HepG2 (cell line): ENCODE measurements at regions not wholly inside any gene's neighbourhood (a gene's known extent, or its start where the extent isn't known, plus 50 kb on each side); places are given as distances from the start of the nearest gene placed in this dataset.
A peak's percentile ranks its signal among the peaks of the same experiment; 100 is the strongest.
"Not testable (repeated sequence)": the region's sequence is repeated elsewhere in the genome, so short reads cannot be mapped to it uniquely, and the experiment has no call there.

ENCODE experiments used
- ATAC-seq: fragments of 200-7000 bp; cut with Tn5 transposase; 3 replicates; pipeline ENCODE4 v1.9.1; 2020; ENCODE audit warnings: mild to moderate bottlenecking, moderate library complexity
- BruUV-seq: library from RNA; stranded (reverse); fragments of 400-500 nt; replicated peaks from 2 replicates; lab custom pipeline; 2021; lab: Mats Ljungman, UMichigan
- CTCF ChIA-PET: fragments of 300-600 bp; formaldehyde crosslinking; extraction: SDS; loops from one replicate; lab custom pipeline; 2021; ENCODE audit warnings: low total read pairs, inconsistent platforms, low intra/inter-chr PET ratio; lab: Yijun Ruan, JAX
- POLR2A ChIA-PET: fragments of 350-600 bp; sonication (Branson Sonifier 250); formaldehyde crosslinking; loops from one replicate; lab custom pipeline; 2020; ENCODE audit warnings: antibody characterized with exemption, inconsistent platforms; lab: Yijun Ruan, JAX
- DNase-seq: peaks from one replicate; pipeline ENCODE4 v3.0.0-alpha.2; 2015; ENCODE audit warnings: low spot score
- FAIRE-seq: peaks from 3 replicates; lab custom pipeline; 2011; peaks lifted over from hg19 to GRCh38; lab: Jason Lieb, UNC
- H2AFZ ChIP-seq: one replicate; pipeline ENCODE4 v1.6.1; 2011; ENCODE audit warnings: low read length, inconsistent platforms
- H3K27ac ChIP-seq: fragments of 300-600 bp; 3 replicates; pipeline ENCODE4 v1.8.0; 2011; ENCODE audit warnings: mixed run types, mild to moderate bottlenecking, mixed read lengths, low read length, inconsistent platforms; ENCODE audit not compliant: insufficient read depth; ENCODE audit errors: extremely low read length
- H3K27me3 ChIP-seq, 2 experiments: fragments of 200-600 bp in 1 of 2; 2 replicates in 1 of 2; 3 replicates in 1 of 2; pipeline versions ENCODE4 v1.6.0 to v1.8.0; 2011; ENCODE audit warnings: low read length in 2 of 2, mild to moderate bottlenecking in 2 of 2, moderate library complexity in 2 of 2, inconsistent platforms in 1 of 2; ENCODE audit not compliant: insufficient read depth in 2 of 2, control insufficient read depth in 1 of 2
- H3K36me3 ChIP-seq, 2 experiments: fragments of 200-600 bp in 1 of 2; replicated peaks in 1 of 2; 2 replicates in 1 of 2; 3 replicates in 1 of 2; pipeline versions ENCODE4 v1.5.1 to v1.8.0; 2011; ENCODE audit warnings: low read length in 2 of 2, inconsistent platforms in 1 of 2; ENCODE audit not compliant: insufficient read depth in 2 of 2, control insufficient read depth in 1 of 2
- H3K4me1 ChIP-seq: 2 replicates; pipeline ENCODE4 v1.5.1; 2012; ENCODE audit warnings: low read length, inconsistent platforms; ENCODE audit not compliant: insufficient read depth
- H3K4me2 ChIP-seq: 2 replicates; pipeline ENCODE4 v1.6.0; 2011; ENCODE audit warnings: low read depth, low read length, inconsistent platforms
- H3K4me3 ChIP-seq, 3 experiments: fragments of 200-600 bp in 1 of 3; sonication (generic), shearing (Covaris generic) in 1 of 3; replicated peaks in 1 of 3; 2 replicates each; pipeline ENCODE4 v1.5.1; 2011 to 2016; ENCODE audit warnings: low read length in 3 of 3, inconsistent platforms in 2 of 3, low read depth in 2 of 3, mild to moderate bottlenecking in 2 of 3, control low read depth in 1 of 3, mixed read lengths in 1 of 3; ENCODE audit not compliant: insufficient read depth in 1 of 3
- H3K79me2 ChIP-seq: one replicate; pipeline ENCODE4 v1.6.1; 2011; ENCODE audit warnings: low read length, inconsistent platforms; ENCODE audit not compliant: insufficient read depth
- H3K9ac ChIP-seq: 2 replicates; pipeline ENCODE4 v1.6.0; 2011; ENCODE audit warnings: mild to moderate bottlenecking, low read depth, low read length, inconsistent platforms; ENCODE audit not compliant: insufficient read depth
- H3K9me3 ChIP-seq: 2 replicates; pipeline ENCODE4 v1.5.1; 2012; ENCODE audit warnings: mild to moderate bottlenecking, low read length
- H4K20me1 ChIP-seq: 2 replicates; pipeline ENCODE4 v1.6.0; 2011; ENCODE audit warnings: inconsistent platforms, mild to moderate bottlenecking, low read length, moderate library complexity; ENCODE audit not compliant: insufficient read depth
- ATF1 ChIP-seq: IDR thresholded peaks from 2 replicates; pipeline ENCODE4 v1.6.1; 2016; ENCODE audit warnings: mild to moderate bottlenecking, control low read depth
- FOXO4 ChIP-seq: sonication (generic); formaldehyde crosslinking; conservative IDR thresholded peaks from 2 replicates; pipeline ENCODE4 v1.8.1; 2023; ENCODE audit warnings: missing genetic modification reagents
- HMGA1 ChIP-seq: sonication (generic); formaldehyde crosslinking; conservative IDR thresholded peaks from 2 replicates; pipeline ENCODE4 v1.4.0; 2020; ENCODE audit warnings: missing genetic modification reagents
- MAFF ChIP-seq: IDR thresholded peaks from 2 replicates; pipeline ENCODE4 v1.6.1; 2011; ENCODE audit warnings: low read depth, low read length, improper control_type of control experiment
- MZF1 ChIP-seq: sonication (generic); formaldehyde crosslinking; IDR thresholded peaks from 2 replicates; pipeline ENCODE4 v1.8.1; 2023; ENCODE audit warnings: mild to moderate bottlenecking, missing genetic modification reagents, borderline replicate concordance
- NFYB ChIP-seq: sonication (generic); formaldehyde crosslinking; IDR thresholded peaks from 2 replicates; pipeline ENCODE4 v1.4.0; 2020; ENCODE audit warnings: missing genetic modification reagents
- NFYC ChIP-seq: IDR thresholded peaks from 2 replicates; pipeline ENCODE4 v1.6.1; 2016; ENCODE audit warnings: missing genetic modification reagents, missing compliant biosample characterization
- NPAS2 ChIP-seq: sonication (generic); formaldehyde crosslinking; IDR thresholded peaks from 2 replicates; pipeline ENCODE4 v1.8.0; 2022; ENCODE audit warnings: mild to moderate bottlenecking, missing genetic modification reagents, borderline replicate concordance
- SALL2 ChIP-seq: sonication (generic); formaldehyde crosslinking; IDR thresholded peaks from 2 replicates; pipeline ENCODE4 v1.8.1; 2023; ENCODE audit warnings: mild to moderate bottlenecking, missing genetic modification reagents, inconsistent platforms
- TFDP1 ChIP-seq: IDR thresholded peaks from 2 replicates; pipeline ENCODE4 v1.6.1; 2016; ENCODE audit warnings: missing compliant biosample characterization, missing genetic modification reagents, borderline replicate concordance
- ZBTB43 ChIP-seq: sonication (generic); formaldehyde crosslinking; conservative IDR thresholded peaks from 2 replicates; pipeline ENCODE4 v1.4.0; 2020; ENCODE audit warnings: missing genetic modification reagents
- ZIK1 ChIP-seq: sonication (generic); formaldehyde crosslinking; IDR thresholded peaks from 2 replicates; pipeline ENCODE4 v1.5.0; 2020; ENCODE audit warnings: mild to moderate bottlenecking, low read depth, missing genetic modification reagents, borderline replicate concordance
- ZNF503 ChIP-seq: sonication (generic); formaldehyde crosslinking; IDR thresholded peaks from 2 replicates; pipeline ENCODE4 v1.4.0; 2020; ENCODE audit warnings: missing genetic modification reagents
- ZNF703 ChIP-seq: sonication (generic); formaldehyde crosslinking; IDR thresholded peaks from 2 replicates; pipeline ENCODE4 v1.5.1; 2020; ENCODE audit warnings: missing genetic modification reagents, mild to moderate bottlenecking, moderate library complexity, borderline replicate concordance
- WGBS: methylation state at CpG from one replicate; pipeline ENCODE4 v1.1.6; 2017; ENCODE audit warnings: low lambda C conversion rate; 5-methylcytosine and 5-hydroxymethylcytosine counted together
- in situ Hi-C: cut with HindIII; loops from 2 replicates; pipeline ENCODE4 v1.10.0; 2017; ENCODE audit warnings: low pct_unique_long_range_greater_than_20kb; ENCODE audit not compliant: extremely low pct_ligation_motif_present
- intact Hi-C: fragments of 100-400 bp; cut with micrococcal nuclease; formaldehyde crosslinking; loops from one replicate; pipeline ENCODE4 v1.10.0; 2022; ENCODE audit not compliant: unreplicated experiment

- FAIRE-seq, CTCF ChIA-PET: not testable (repeated sequence)
Observed at GRCh38 chr20:12857643-12858042, 151.1 kb upstream of the SPTLC3 start.

GRCh38 chr20:12860619-12861247 is 148.0 kb upstream of the SPTLC3 start:
- ATAC-seq (no peak), FAIRE-seq (no peak), DNase-seq (no peak)
- H3K36me3 ChIP-seq, result no peaks in the 10 kb centered on the region
- H3K79me2 ChIP-seq, result no peaks in the 10 kb centered on the region
- no peaks in the 10 kb centered on the region for H3K27me3 ChIP-seq
- intact Hi-C loops, result no loop called here
- 0 out of 2 replicates have a peak, but pooled peaks cover 4% of the 10 kb centered on the region for H3K9me3 ChIP-seq
- H2AFZ ChIP-seq, result no peak overlapping the region
- ChIA-PET CTCF (no interaction called here), POLR2A (no interaction called here)
- H3K27ac ChIP-seq, result no peak overlapping the region
- H4K20me1 ChIP-seq, result no peaks in the 10 kb centered on the region
- H3K4me1 ChIP-seq, result no peaks in the 10 kb centered on the region
- in situ Hi-C loops, result no loop called here
- H3K9ac ChIP-seq, result no peak overlapping the region
- H3K4me3 ChIP-seq, result no peak overlapping the region
- H3K4me2 ChIP-seq, result no peak overlapping the region
- BruUV-seq, result no TSS peak
- TF ChIP-seq ZNF503 (CRISPR knock-in tag) (no peak), MZF1 (CRISPR knock-in tag) (no peak), HMGA1 (CRISPR knock-in tag) (no peak), NPAS2 (no peak), ZIK1 (no peak), ZBTB43 (CRISPR knock-in tag) (no peak), ATF1 (no peak), FOXO4 (CRISPR knock-in tag) (no peak), SALL2 (CRISPR knock-in tag) (no peak), TFDP1 (no peak), ZNF703 (CRISPR knock-in tag) (no peak)

More at GRCh38 chr20:12857643-12858042, 151.1 kb upstream of the SPTLC3 start:
- in situ Hi-C loops, H3K27me3 ChIP-seq, intact Hi-C loops, BruUV-seq, POLR2A ChIA-PET, H3K9ac ChIP-seq, H3K27ac ChIP-seq, DNase-seq, H4K20me1 ChIP-seq, H3K9me3 ChIP-seq, H3K4me1 ChIP-seq, H2AFZ ChIP-seq, H3K79me2 ChIP-seq, ATAC-seq, H3K4me3 ChIP-seq, H3K36me3 ChIP-seq, H3K4me2 ChIP-seq: not testable (repeated sequence)
- WGBS, result 57% methylated on average over 9 of the region's 9 CpGs
- TF ChIP-seq NFYB (CRISPR knock-in tag) (peak; percentile 61), MAFF (0 out of 2 replicates have a peak, but pooled peaks have one; percentile 1), NFYC (peak; percentile 16; the same call in 1 of the 2 replicates)
